ENCODE measurements at regions not wholly inside any gene's neighbourhood (a gene's known extent, or its start where the extent isn't known, plus 50 kb on each side); places are given as distances from the start of the nearest gene placed in this dataset.

DNA sequence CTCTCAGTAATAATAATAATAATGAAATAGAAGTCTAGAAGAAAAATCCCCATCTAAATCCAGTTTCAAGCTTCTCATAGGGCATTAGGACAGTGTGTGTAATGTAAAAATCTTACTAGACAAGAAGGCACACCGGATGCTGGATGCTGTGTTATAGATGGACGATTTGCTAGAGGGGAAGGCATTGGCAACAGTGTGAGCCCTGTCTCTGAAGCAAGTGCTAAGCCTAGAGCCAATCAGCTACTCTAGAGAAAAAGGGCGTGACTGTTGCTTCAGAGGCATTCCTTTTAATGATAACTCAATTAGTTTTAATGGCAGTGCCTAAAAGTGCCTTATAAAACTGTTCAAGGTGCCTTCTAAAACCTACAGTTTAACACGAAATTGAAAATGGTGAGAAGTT is 344.9 kb downstream of the TDRD15 start:
- TF ChIP-seq, protein P1, sequence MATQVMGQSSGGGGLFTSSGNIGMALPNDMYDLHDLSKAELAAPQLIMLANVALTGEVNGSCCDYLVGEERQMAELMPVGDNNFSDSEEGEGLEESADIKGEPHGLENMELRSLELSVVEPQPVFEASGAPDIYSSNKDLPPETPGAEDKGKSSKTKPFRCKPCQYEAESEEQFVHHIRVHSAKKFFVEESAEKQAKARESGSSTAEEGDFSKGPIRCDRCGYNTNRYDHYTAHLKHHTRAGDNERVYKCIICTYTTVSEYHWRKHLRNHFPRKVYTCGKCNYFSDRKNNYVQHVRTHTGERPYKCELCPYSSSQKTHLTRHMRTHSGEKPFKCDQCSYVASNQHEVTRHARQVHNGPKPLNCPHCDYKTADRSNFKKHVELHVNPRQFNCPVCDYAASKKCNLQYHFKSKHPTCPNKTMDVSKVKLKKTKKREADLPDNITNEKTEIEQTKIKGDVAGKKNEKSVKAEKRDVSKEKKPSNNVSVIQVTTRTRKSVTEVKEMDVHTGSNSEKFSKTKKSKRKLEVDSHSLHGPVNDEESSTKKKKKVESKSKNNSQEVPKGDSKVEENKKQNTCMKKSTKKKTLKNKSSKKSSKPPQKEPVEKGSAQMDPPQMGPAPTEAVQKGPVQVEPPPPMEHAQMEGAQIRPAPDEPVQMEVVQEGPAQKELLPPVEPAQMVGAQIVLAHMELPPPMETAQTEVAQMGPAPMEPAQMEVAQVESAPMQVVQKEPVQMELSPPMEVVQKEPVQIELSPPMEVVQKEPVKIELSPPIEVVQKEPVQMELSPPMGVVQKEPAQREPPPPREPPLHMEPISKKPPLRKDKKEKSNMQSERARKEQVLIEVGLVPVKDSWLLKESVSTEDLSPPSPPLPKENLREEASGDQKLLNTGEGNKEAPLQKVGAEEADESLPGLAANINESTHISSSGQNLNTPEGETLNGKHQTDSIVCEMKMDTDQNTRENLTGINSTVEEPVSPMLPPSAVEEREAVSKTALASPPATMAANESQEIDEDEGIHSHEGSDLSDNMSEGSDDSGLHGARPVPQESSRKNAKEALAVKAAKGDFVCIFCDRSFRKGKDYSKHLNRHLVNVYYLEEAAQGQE (IDR thresholded peaks at IDR 0.05; ENCODE audit: insufficient read depth in 1 of 2, low read depth in 2 of 2, low read length in 2 of 2): no peak
- TF ChIP-seq POLR2AphosphoS5 (IDR thresholded peaks at IDR 0.05; ENCODE audit: low read depth, low read length): no peak

Measured in PFSK-1 (cell line).